Fibroblast of lung (primary cell): ENCODE measurements at regions not wholly inside any gene's neighbourhood (a gene's known extent, or its start where the extent isn't known, plus 50 kb on each side); places are given as distances from the start of the nearest gene placed in this dataset.

Experiments used
- CTCF ChIP-seq, 2 donors: IDR thresholded peaks in 1 of 2; conservative IDR thresholded peaks in 1 of 2; 1 replicate in 1 of 2; 2 replicates in 1 of 2; pipeline ENCODE4 v1.5.1; 2011 to 2012; ENCODE audit warnings: low read length in 2 of 2, control low read depth in 1 of 2, inconsistent platforms in 1 of 2, low read depth in 1 of 2, mild to moderate bottlenecking in 1 of 2
- EZH2 ChIP-seq: IDR thresholded peaks from 2 replicates; pipeline ENCODE4 v1.5.1; 2012; ENCODE audit warnings: low read length, control low read depth, mild to moderate bottlenecking; ENCODE audit errors: missing control alignments

GRCh38 chr19:28667348-28667977 is 545.5 kb downstream of the UQCRFS1 start:
- no peak for TF ChIP-seq CTCF (conservative IDR thresholded peaks at IDR 0.05 in 1 of 2, IDR thresholded peaks at IDR 0.05 in 1 of 2; ENCODE audit: low read depth in 1 of 2, low read length in 2 of 2)
- no peak for TF ChIP-seq EZH2
